HepG2 (cell line): ENCODE measurements at regions not wholly inside any gene's neighbourhood (a gene's known extent, or its start where the extent isn't known, plus 50 kb on each side); places are given as distances from the start of the nearest gene placed in this dataset.

Experiments
- ATAC-seq: fragments of 200-7000 bp; cut with Tn5 transposase; 3 replicates; pipeline ENCODE4 v1.9.1; 2020; ENCODE audit warnings: mild to moderate bottlenecking, moderate library complexity
- BruUV-seq: library from RNA; stranded (reverse); fragments of 400-500 nt; replicated peaks from 2 replicates; lab custom pipeline; 2021; lab: Mats Ljungman, UMichigan
- CTCF ChIA-PET: fragments of 300-600 bp; formaldehyde crosslinking; extraction: SDS; loops from one replicate; lab custom pipeline; 2021; ENCODE audit warnings: low total read pairs, inconsistent platforms, low intra/inter-chr PET ratio; lab: Yijun Ruan, JAX
- POLR2A ChIA-PET: fragments of 350-600 bp; sonication (Branson Sonifier 250); formaldehyde crosslinking; loops from one replicate; lab custom pipeline; 2020; ENCODE audit warnings: antibody characterized with exemption, inconsistent platforms; lab: Yijun Ruan, JAX
- DNase-seq: peaks from one replicate; pipeline ENCODE4 v3.0.0-alpha.2; 2015; ENCODE audit warnings: low spot score
- FAIRE-seq: peaks from 3 replicates; lab custom pipeline; 2011; peaks lifted over from hg19 to GRCh38; lab: Jason Lieb, UNC
- H2AFZ ChIP-seq: one replicate; pipeline ENCODE4 v1.6.1; 2011; ENCODE audit warnings: low read length, inconsistent platforms
- H3K27ac ChIP-seq: fragments of 300-600 bp; 3 replicates; pipeline ENCODE4 v1.8.0; 2011; ENCODE audit warnings: mixed run types, mild to moderate bottlenecking, mixed read lengths, low read length, inconsistent platforms; ENCODE audit not compliant: insufficient read depth; ENCODE audit errors: extremely low read length
- H3K27me3 ChIP-seq, 2 experiments: fragments of 200-600 bp in 1 of 2; 2 replicates in 1 of 2; 3 replicates in 1 of 2; pipeline versions ENCODE4 v1.6.0 to v1.8.0; 2011; ENCODE audit warnings: low read length in 2 of 2, mild to moderate bottlenecking in 2 of 2, moderate library complexity in 2 of 2, inconsistent platforms in 1 of 2; ENCODE audit not compliant: insufficient read depth in 2 of 2, control insufficient read depth in 1 of 2
- H3K36me3 ChIP-seq, 2 experiments: fragments of 200-600 bp in 1 of 2; replicated peaks in 1 of 2; 2 replicates in 1 of 2; 3 replicates in 1 of 2; pipeline versions ENCODE4 v1.5.1 to v1.8.0; 2011; ENCODE audit warnings: low read length in 2 of 2, inconsistent platforms in 1 of 2; ENCODE audit not compliant: insufficient read depth in 2 of 2, control insufficient read depth in 1 of 2
- H3K4me1 ChIP-seq: 2 replicates; pipeline ENCODE4 v1.5.1; 2012; ENCODE audit warnings: low read length, inconsistent platforms; ENCODE audit not compliant: insufficient read depth
- H3K4me2 ChIP-seq: 2 replicates; pipeline ENCODE4 v1.6.0; 2011; ENCODE audit warnings: low read depth, low read length, inconsistent platforms
- H3K4me3 ChIP-seq, 3 experiments: fragments of 200-600 bp in 1 of 3; sonication (generic), shearing (Covaris generic) in 1 of 3; replicated peaks in 1 of 3; 2 replicates each; pipeline ENCODE4 v1.5.1; 2011 to 2016; ENCODE audit warnings: low read length in 3 of 3, inconsistent platforms in 2 of 3, low read depth in 2 of 3, mild to moderate bottlenecking in 2 of 3, control low read depth in 1 of 3, mixed read lengths in 1 of 3; ENCODE audit not compliant: insufficient read depth in 1 of 3
- H3K79me2 ChIP-seq: one replicate; pipeline ENCODE4 v1.6.1; 2011; ENCODE audit warnings: low read length, inconsistent platforms; ENCODE audit not compliant: insufficient read depth
- H3K9ac ChIP-seq: 2 replicates; pipeline ENCODE4 v1.6.0; 2011; ENCODE audit warnings: mild to moderate bottlenecking, low read depth, low read length, inconsistent platforms; ENCODE audit not compliant: insufficient read depth
- H3K9me3 ChIP-seq: 2 replicates; pipeline ENCODE4 v1.5.1; 2012; ENCODE audit warnings: mild to moderate bottlenecking, low read length
- H4K20me1 ChIP-seq: 2 replicates; pipeline ENCODE4 v1.6.0; 2011; ENCODE audit warnings: inconsistent platforms, mild to moderate bottlenecking, low read length, moderate library complexity; ENCODE audit not compliant: insufficient read depth
- FOXA1 ChIP-seq, 2 experiments: fragments of 450-650 bp in 1 of 2; sonication (generic) in 1 of 2; formaldehyde crosslinking in 1 of 2; IDR thresholded peaks; 2 replicates each; pipeline versions ENCODE4 v1.4.0 to v1.6.1; 2016 to 2020; ENCODE audit warnings: missing genetic modification reagents in 1 of 2
- HMGA1 ChIP-seq: sonication (generic); formaldehyde crosslinking; conservative IDR thresholded peaks from 2 replicates; pipeline ENCODE4 v1.4.0; 2020; ENCODE audit warnings: missing genetic modification reagents
- HNF4G ChIP-seq, 2 experiments: sonication (generic) in 1 of 2; formaldehyde crosslinking in 1 of 2; IDR thresholded peaks; 2 replicates each; pipeline versions ENCODE4 v1.4.0 to v1.6.1; 2011 to 2020; ENCODE audit warnings: borderline replicate concordance in 2 of 2, low read depth in 2 of 2, mild to moderate bottlenecking in 2 of 2, low read length in 1 of 2, missing genetic modification reagents in 1 of 2, moderate library complexity in 1 of 2
- HOMEZ ChIP-seq: IDR thresholded peaks from 2 replicates; pipeline ENCODE4 v1.6.1; 2016; ENCODE audit warnings: low read depth
- SIN3A ChIP-seq: IDR thresholded peaks from 2 replicates; pipeline ENCODE4 v1.6.1; 2011; ENCODE audit warnings: low read depth, mild to moderate bottlenecking, control low read depth, low read length, borderline replicate concordance
- SOX5 ChIP-seq: IDR thresholded peaks from 2 replicates; pipeline ENCODE4 v1.6.1; 2016; ENCODE audit warnings: borderline replicate concordance
- ZNF296 ChIP-seq: sonication (generic); formaldehyde crosslinking; conservative IDR thresholded peaks from 2 replicates; pipeline ENCODE4 v1.5.0; 2020; ENCODE audit warnings: mild to moderate bottlenecking, missing genetic modification reagents
- ZNF367 ChIP-seq: sonication (generic); formaldehyde crosslinking; IDR thresholded peaks from 2 replicates; pipeline ENCODE4 v1.4.0; 2020; ENCODE audit warnings: missing genetic modification reagents, borderline replicate concordance
- WGBS: methylation state at CpG from one replicate; pipeline ENCODE4 v1.1.6; 2017; ENCODE audit warnings: low lambda C conversion rate; 5-methylcytosine and 5-hydroxymethylcytosine counted together
- in situ Hi-C: cut with HindIII; loops from 2 replicates; pipeline ENCODE4 v1.10.0; 2017; ENCODE audit warnings: low pct_unique_long_range_greater_than_20kb; ENCODE audit not compliant: extremely low pct_ligation_motif_present
- intact Hi-C: fragments of 100-400 bp; cut with micrococcal nuclease; formaldehyde crosslinking; loops from one replicate; pipeline ENCODE4 v1.10.0; 2022; ENCODE audit not compliant: unreplicated experiment
- TF ChIP-seq, protein P1 (sequence below): sonication (generic); formaldehyde crosslinking; IDR thresholded peaks from 2 replicates; pipeline ENCODE4 v1.5.1; 2020; ENCODE audit warnings: missing genetic modification reagents, mild to moderate bottlenecking, borderline replicate concordance

GRCh38 chr14:61215222-61216020 lies 65.7 kb downstream of the TMEM30B start:
- Histone ChIP-seq H3K9me3 (no peaks in the 10 kb centered on the region), H3K79me2 (no peaks in the 10 kb centered on the region), H3K4me2 (no peak overlapping the region), H3K27ac (no peak overlapping the region), H3K4me3 (no peak overlapping the region), H2AFZ (no peak overlapping the region), H3K4me1 (no peaks in the 10 kb centered on the region), H3K36me3 (no peaks in the 10 kb centered on the region), H3K9ac (no peak overlapping the region), H4K20me1 (no peaks in the 10 kb centered on the region), H3K27me3 (peaks cover 0 to 35% of the 10 kb centered on the region in 2 experiments; a peak in 3 of 5 replicates)
- BruUV-seq, result no TSS peak
- TF ChIP-seq HNF4G (IDR thresholded peaks at IDR 0.05; ENCODE audit: borderline replicate concordance, low read depth, low read length) (no peak), HNF4G (CRISPR knock-in tag; IDR thresholded peaks at IDR 0.05; ENCODE audit: borderline replicate concordance, low read depth) (no peak), HOMEZ (CRISPR knock-in tag) (no peak), SOX5 (CRISPR knock-in tag) (no peak), SIN3A (no peak), FOXA1 (IDR thresholded peaks at IDR 0.05) (no peak), FOXA1 (CRISPR knock-in tag; IDR thresholded peaks at IDR 0.05) (no peak), ZNF367 (CRISPR knock-in tag) (no peak), ZNF296 (CRISPR knock-in tag) (no peak), HMGA1 (CRISPR knock-in tag) (no peak)
- TF ChIP-seq, protein P1, sequence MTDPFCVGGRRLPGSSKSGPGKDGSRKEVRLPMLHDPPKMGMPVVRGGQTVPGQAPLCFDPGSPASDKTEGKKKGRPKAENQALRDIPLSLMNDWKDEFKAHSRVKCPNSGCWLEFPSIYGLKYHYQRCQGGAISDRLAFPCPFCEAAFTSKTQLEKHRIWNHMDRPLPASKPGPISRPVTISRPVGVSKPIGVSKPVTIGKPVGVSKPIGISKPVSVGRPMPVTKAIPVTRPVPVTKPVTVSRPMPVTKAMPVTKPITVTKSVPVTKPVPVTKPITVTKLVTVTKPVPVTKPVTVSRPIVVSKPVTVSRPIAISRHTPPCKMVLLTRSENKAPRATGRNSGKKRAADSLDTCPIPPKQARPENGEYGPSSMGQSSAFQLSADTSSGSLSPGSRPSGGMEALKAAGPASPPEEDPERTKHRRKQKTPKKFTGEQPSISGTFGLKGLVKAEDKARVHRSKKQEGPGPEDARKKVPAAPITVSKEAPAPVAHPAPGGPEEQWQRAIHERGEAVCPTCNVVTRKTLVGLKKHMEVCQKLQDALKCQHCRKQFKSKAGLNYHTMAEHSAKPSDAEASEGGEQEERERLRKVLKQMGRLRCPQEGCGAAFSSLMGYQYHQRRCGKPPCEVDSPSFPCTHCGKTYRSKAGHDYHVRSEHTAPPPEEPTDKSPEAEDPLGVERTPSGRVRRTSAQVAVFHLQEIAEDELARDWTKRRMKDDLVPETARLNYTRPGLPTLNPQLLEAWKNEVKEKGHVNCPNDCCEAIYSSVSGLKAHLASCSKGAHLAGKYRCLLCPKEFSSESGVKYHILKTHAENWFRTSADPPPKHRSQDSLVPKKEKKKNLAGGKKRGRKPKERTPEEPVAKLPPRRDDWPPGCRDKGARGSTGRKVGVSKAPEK (CRISPR knock-in tag), result no peak
- intact Hi-C loops (no loop called here), in situ Hi-C loops (no loop called here)
- no peak for ATAC-seq
- no peak for FAIRE-seq
- WGBS, result 46% methylated on average over 5 of the region's 5 CpGs
- CTCF ChIA-PET, result no interaction called here
- POLR2A ChIA-PET, result no interaction called here
- no peak for DNase-seq
